Neural progenitor cell (in vitro differentiated cells): ENCODE measurements at regions not wholly inside any gene's neighbourhood (a gene's known extent, or its start where the extent isn't known, plus 50 kb on each side); places are given as distances from the start of the nearest gene placed in this dataset.

ENCODE experiments used
- DNase-seq: peaks from one replicate; pipeline ENCODE4 v3.0.0-alpha.2; 2016; ENCODE audit warnings: low spot score
- H2AFZ ChIP-seq: fragments of 200-600 bp; sonication (generic); replicated peaks from 2 replicates; pipeline ENCODE4 v1.6.1; 2016; ENCODE audit warnings: antibody characterized with exemption
- H3F3A ChIP-seq: fragments of 200-600 bp; sonication (generic); 2 replicates; pipeline ENCODE4 v1.6.1; 2016; ENCODE audit warnings: antibody characterized with exemption, low read depth
- H3K27ac ChIP-seq: fragments of 200-600 bp; sonication (generic); 2 replicates; pipeline ENCODE4 v1.5.1; 2016; ENCODE audit warnings: mild to moderate bottlenecking
- H3K27me3 ChIP-seq: fragments of 200-600 bp; sonication (generic); 2 replicates; pipeline ENCODE4 v1.6.1; 2016; ENCODE audit warnings: mild to moderate bottlenecking, moderate library complexity
- H3K36me3 ChIP-seq: fragments of 200-600 bp; sonication (generic); 2 replicates; pipeline ENCODE4 v1.5.1; 2016
- H3K4me1 ChIP-seq: fragments of 200-600 bp; sonication (generic); 2 replicates; pipeline ENCODE4 v1.6.1; 2016; ENCODE audit warnings: mixed run types
- H3K4me2 ChIP-seq: fragments of 200-600 bp; sonication (generic); 2 replicates; pipeline ENCODE4 v1.6.1; 2016
- H3K4me3 ChIP-seq: fragments of 200-600 bp; sonication (generic); 2 replicates; pipeline ENCODE4 v1.5.1; 2016
- H3K79me2 ChIP-seq: fragments of 200-600 bp; sonication (generic); 2 replicates; pipeline ENCODE4 v1.6.1; 2016; ENCODE audit warnings: low read depth
- H3K9ac ChIP-seq: fragments of 200-600 bp; sonication (generic); 2 replicates; pipeline ENCODE4 v1.6.1; 2016
- H3K9me3 ChIP-seq: fragments of 200-600 bp; sonication (generic); 2 replicates; pipeline ENCODE4 v1.5.1; 2016; ENCODE audit warnings: low read depth
- H4K20me1 ChIP-seq: fragments of 200-600 bp; sonication (generic); 2 replicates; pipeline ENCODE4 v1.6.1; 2016; ENCODE audit warnings: low read depth
- H3K27ac Mint-ChIP-seq: 3 replicates; pipeline ENCODE4 v1.8.0; 2021; ENCODE audit warnings: mixed read lengths
- H3K27me3 Mint-ChIP-seq: 2 replicates; pipeline ENCODE4 v1.8.0; 2022; ENCODE audit warnings: low read depth, mild to moderate bottlenecking, inconsistent platforms, moderate library complexity, mixed read lengths; ENCODE audit not compliant: insufficient read depth
- H3K36me3 Mint-ChIP-seq: 3 replicates; pipeline ENCODE4 v1.8.0; 2021; ENCODE audit warnings: mixed read lengths
- H3K4me1 Mint-ChIP-seq: 3 replicates; pipeline ENCODE4 v1.8.0; 2021; ENCODE audit warnings: mixed read lengths
- H3K4me3 Mint-ChIP-seq: 3 replicates; pipeline ENCODE4 v1.8.0; 2021; ENCODE audit warnings: mild to moderate bottlenecking, moderate library complexity, mixed read lengths
- H3K9me3 Mint-ChIP-seq: 3 replicates; pipeline ENCODE4 v1.8.0; 2020; ENCODE audit warnings: mixed read lengths
- EZH2 ChIP-seq: fragments of 200-600 bp; sonication (generic); IDR thresholded peaks from 2 replicates; pipeline ENCODE4 v1.6.1; 2017; ENCODE audit warnings: antibody characterized with exemption, mild to moderate bottlenecking, moderate library complexity
- EZH2phosphoT487 ChIP-seq: fragments of 200-600 bp; sonication (generic); IDR thresholded peaks from 2 replicates; pipeline ENCODE4 v1.6.1; 2017; ENCODE audit warnings: antibody characterized with exemption
- TF ChIP-seq, protein P1 (sequence below): fragments of 200-600 bp; sonication (generic); IDR thresholded peaks from 2 replicates; pipeline ENCODE4 v1.5.1; 2017; ENCODE audit warnings: antibody characterized with exemption, mild to moderate bottlenecking

DNA sequence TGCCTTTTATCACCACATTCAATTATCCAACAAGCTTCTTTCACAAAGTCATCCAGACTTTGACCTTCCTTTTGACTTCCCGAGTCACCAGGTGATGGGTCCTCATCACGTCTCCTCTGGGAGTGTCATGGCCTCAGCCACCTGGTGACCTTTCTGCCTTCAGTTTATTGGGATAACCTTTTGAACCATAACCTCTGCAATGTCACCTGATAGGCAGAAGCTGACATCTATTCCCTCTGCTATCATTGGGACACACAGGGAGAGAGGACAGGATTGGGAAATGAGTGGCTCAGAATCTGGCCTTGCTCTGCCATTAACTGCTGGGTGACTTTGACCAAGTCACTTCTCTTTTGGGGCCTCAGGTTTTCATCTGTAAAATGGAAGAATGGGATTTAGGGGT lies 388.7 kb downstream of the NUAK1 start:
- no peaks in the 10 kb centered on the region for H3K4me1 ChIP-seq
- Mint-ChIP-seq H3K27ac (no peak overlapping the region), H3K36me3 (peaks cover 4% of the 10 kb centered on the region), H3K27me3 (peaks cover 7% of the 10 kb centered on the region), H3K4me3 (no peak overlapping the region), H3K4me1 (peaks cover 4% of the 10 kb centered on the region), H3K9me3 (peaks cover 12% of the 10 kb centered on the region)
- H3K9me3 ChIP-seq: no peaks in the 10 kb centered on the region
- H3K9ac ChIP-seq: no peak overlapping the region
- no peaks in the 10 kb centered on the region for H4K20me1 ChIP-seq
- TF ChIP-seq, protein P1, sequence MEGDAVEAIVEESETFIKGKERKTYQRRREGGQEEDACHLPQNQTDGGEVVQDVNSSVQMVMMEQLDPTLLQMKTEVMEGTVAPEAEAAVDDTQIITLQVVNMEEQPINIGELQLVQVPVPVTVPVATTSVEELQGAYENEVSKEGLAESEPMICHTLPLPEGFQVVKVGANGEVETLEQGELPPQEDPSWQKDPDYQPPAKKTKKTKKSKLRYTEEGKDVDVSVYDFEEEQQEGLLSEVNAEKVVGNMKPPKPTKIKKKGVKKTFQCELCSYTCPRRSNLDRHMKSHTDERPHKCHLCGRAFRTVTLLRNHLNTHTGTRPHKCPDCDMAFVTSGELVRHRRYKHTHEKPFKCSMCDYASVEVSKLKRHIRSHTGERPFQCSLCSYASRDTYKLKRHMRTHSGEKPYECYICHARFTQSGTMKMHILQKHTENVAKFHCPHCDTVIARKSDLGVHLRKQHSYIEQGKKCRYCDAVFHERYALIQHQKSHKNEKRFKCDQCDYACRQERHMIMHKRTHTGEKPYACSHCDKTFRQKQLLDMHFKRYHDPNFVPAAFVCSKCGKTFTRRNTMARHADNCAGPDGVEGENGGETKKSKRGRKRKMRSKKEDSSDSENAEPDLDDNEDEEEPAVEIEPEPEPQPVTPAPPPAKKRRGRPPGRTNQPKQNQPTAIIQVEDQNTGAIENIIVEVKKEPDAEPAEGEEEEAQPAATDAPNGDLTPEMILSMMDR: no peak
- TF ChIP-seq EZH2phosphoT487 (no peak), EZH2 (no peak)
- no peaks in the 10 kb centered on the region for H3K27me3 ChIP-seq
- no peaks in the 10 kb centered on the region for H3F3A ChIP-seq
- no peak overlapping the region for H2AFZ ChIP-seq
- H3K4me3 ChIP-seq: no peak overlapping the region
- H3K79me2 ChIP-seq: no peaks in the 10 kb centered on the region
- no peak overlapping the region for H3K4me2 ChIP-seq
- no peaks in the 10 kb centered on the region for H3K36me3 ChIP-seq
- no peak overlapping the region for H3K27ac ChIP-seq
- DNase-seq: no peak

DNA sequence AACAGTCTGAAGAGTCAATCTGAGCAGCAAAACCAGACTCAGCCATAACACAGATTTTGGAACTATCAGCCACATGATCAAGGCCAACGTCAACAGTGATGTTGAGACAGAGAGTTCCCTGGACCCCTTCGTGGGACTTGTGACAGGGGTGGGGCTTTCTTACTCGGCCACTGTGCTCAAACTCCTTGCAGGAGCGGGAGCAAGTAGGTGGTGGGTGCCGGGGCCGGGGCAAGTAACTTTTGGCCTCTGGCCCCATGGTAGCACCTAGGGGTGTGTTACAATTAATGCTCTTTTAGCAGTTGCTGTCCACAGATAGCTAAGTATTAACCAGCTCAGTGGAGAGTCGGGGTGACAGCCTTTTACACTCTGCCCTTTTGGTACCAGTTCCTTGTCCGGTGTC lies 384.4 kb downstream of the NUAK1 start:
- Histone ChIP-seq H3K27me3 (no peaks in the 10 kb centered on the region), H4K20me1 (no peaks in the 10 kb centered on the region), H2AFZ (no peak overlapping the region), H3F3A (no peaks in the 10 kb centered on the region), H3K79me2 (no peaks in the 10 kb centered on the region), H3K4me3 (no peak overlapping the region), H3K4me2 (no peak overlapping the region), H3K9ac (no peak overlapping the region), H3K27ac (no peak overlapping the region), H3K9me3 (no peaks in the 10 kb centered on the region), H3K36me3 (no peaks in the 10 kb centered on the region), H3K4me1 (no peaks in the 10 kb centered on the region)
- TF ChIP-seq EZH2 (no peak), EZH2phosphoT487 (no peak)
- TF ChIP-seq, protein P1: no peak
- no peak overlapping the region for H3K27ac Mint-ChIP-seq
- H3K36me3 Mint-ChIP-seq: peaks cover 5% of the 10 kb centered on the region
- no peak overlapping the region for H3K4me3 Mint-ChIP-seq
- H3K9me3 Mint-ChIP-seq: peaks cover 11% of the 10 kb centered on the region
- H3K27me3 Mint-ChIP-seq: peaks cover 2% of the 10 kb centered on the region
- no peak for DNase-seq
- no peaks in the 10 kb centered on the region for H3K4me1 Mint-ChIP-seq

DNA sequence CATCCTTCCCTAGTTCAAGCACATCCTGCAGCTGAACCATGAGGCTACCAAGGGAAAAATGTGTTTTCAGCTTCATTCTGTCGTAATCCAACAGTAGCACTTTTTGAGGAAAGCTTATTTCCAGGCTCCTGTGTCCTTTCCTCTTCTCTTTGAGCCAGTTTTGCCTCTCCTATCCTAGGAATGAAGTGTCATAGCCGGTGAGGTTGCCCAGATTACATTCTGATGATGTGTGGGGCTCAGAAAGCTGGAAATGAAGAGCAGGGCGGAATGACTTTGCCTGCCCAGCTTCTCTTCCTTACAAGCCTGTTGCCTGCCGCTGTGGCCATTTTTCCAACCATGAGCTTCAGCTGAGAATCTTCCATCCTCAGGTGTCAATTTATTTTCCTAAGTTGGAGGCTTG lies 381.8 kb downstream of the NUAK1 start:
- Mint-ChIP-seq H3K27ac (no peak overlapping the region), H3K27me3 (peaks cover 2% of the 10 kb centered on the region), H3K36me3 (peaks cover 5% of the 10 kb centered on the region), H3K9me3 (peaks cover 11% of the 10 kb centered on the region), H3K4me3 (no peak overlapping the region), H3K4me1 (no peaks in the 10 kb centered on the region)
- no peaks in the 10 kb centered on the region for H3K36me3 ChIP-seq
- TF ChIP-seq EZH2phosphoT487: no peak
- no peak for TF ChIP-seq EZH2
- TF ChIP-seq, protein P1: no peak
- H4K20me1 ChIP-seq: no peaks in the 10 kb centered on the region
- H3K9me3 ChIP-seq: no peaks in the 10 kb centered on the region
- DNase-seq: no peak
- no peak overlapping the region for H2AFZ ChIP-seq
- no peaks in the 10 kb centered on the region for H3K79me2 ChIP-seq
- H3K27me3 ChIP-seq: no peaks in the 10 kb centered on the region
- no peak overlapping the region for H3K4me2 ChIP-seq
- no peak overlapping the region for H3K4me3 ChIP-seq
- no peaks in the 10 kb centered on the region for H3F3A ChIP-seq
- H3K27ac ChIP-seq: no peak overlapping the region
- no peaks in the 10 kb centered on the region for H3K4me1 ChIP-seq
- no peak overlapping the region for H3K9ac ChIP-seq

DNA sequence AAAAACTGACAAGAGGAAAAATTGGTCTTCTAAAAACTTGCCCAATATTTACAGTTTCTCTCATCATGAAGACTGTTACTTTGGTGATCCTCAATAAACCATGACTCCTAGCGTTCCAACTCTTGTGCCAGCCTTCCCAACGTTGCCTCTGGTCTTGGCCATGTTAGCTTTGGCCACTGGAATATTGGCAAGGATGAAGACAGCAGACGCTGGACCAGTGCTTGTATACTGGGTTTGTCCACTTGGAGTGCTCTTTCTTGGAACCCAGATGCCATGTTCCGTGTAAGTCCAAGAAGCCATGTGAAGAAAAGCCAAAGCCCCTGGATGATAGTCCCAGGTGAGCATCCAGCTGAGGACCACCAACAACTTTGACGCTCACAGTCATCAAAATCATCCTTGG lies 379.6 kb downstream of the NUAK1 start:
- Mint-ChIP-seq H3K4me3 (no peak overlapping the region), H3K27ac (no peak overlapping the region), H3K27me3 (peaks cover 2% of the 10 kb centered on the region), H3K36me3 (peaks cover 8% of the 10 kb centered on the region), H3K9me3 (peaks cover 13% of the 10 kb centered on the region), H3K4me1 (peaks cover 6% of the 10 kb centered on the region)
- H3K79me2 ChIP-seq: no peaks in the 10 kb centered on the region
- TF ChIP-seq, protein P1: no peak
- no peak for TF ChIP-seq EZH2
- no peak for TF ChIP-seq EZH2phosphoT487
- peaks cover 5% of the 10 kb centered on the region for H3K4me1 ChIP-seq
- H3F3A ChIP-seq: peaks cover 5% of the 10 kb centered on the region
- H3K27ac ChIP-seq: no peak overlapping the region
- DNase-seq: no peak
- H3K9ac ChIP-seq: no peak overlapping the region
- no peak overlapping the region for H2AFZ ChIP-seq
- no peak overlapping the region for H3K4me2 ChIP-seq
- H3K9me3 ChIP-seq: no peaks in the 10 kb centered on the region
- H3K27me3 ChIP-seq: no peaks in the 10 kb centered on the region
- no peaks in the 10 kb centered on the region for H3K36me3 ChIP-seq
- no peaks in the 10 kb centered on the region for H4K20me1 ChIP-seq
- H3K4me3 ChIP-seq: no peak overlapping the region
